HG02970 (cell line): ENCODE measurements at regions not wholly inside any gene's neighbourhood (a gene's known extent, or its start where the extent isn't known, plus 50 kb on each side); places are given as distances from the start of the nearest gene placed in this dataset.
A peak's percentile ranks its signal among the peaks of the same experiment; 100 is the strongest.
"Not testable (repeated sequence)": the region's sequence is repeated elsewhere in the genome, so short reads cannot be mapped to it uniquely, and the experiment has no call there.

Experiments
- ATAC-seq: cut with Tn5 transposase; IDR thresholded peaks from one replicate; pipeline ENCODE4 v1.9.1; 2021; ENCODE audit warnings: mild to moderate bottlenecking, moderate library complexity, moderate number of reproducible peaks; ENCODE audit not compliant: unreplicated experiment, low FRiP score

DNA sequence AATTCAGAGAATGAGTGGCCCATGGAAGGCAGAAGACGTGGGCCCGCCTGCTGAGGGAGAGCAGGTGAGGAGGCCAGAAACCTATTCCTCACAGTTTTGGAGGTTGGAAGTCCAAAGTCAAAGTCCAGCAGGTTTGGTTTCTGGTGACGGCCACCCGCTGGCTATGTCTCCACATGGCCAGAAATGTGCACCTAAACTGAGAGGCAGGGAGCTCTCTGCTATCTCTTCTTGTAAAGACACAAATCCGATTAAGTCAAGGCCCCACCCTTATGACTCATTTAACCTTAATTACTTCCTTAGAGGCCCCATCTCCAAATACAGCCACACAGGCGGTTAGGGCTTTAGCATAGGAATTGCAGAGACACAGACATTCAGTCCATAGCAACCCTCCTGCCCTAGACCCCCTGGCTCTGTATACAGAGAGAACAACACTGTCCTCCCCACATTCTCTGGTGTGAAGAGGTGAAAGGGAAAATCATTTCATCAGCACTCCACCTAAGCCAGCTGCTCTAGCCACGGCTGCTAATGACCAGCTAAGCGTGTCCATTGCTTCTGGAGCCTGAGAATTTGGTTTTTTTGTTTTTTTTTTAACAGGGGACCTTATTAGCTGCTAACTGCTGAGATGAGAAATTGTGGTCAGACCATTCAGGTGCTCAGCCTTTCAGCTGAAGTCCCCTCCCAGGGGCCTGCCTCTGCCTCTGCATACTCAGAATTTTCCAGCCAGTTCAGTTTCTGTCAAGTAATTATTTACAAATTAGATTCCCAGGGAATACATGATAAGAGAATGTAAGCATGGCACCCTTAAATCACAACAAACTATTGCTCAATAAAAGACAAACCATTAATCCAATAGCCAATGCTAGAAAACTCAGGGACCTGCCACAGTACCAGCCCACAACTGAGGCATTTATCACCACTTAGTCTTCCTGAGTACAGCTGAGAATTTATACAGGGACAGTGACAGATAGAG is 368.7 kb upstream of the ID2 start:
- peak; percentile 69 for ATAC-seq

GRCh38 chr2:8314063-8314462 is 367.8 kb upstream of the ID2 start:
- no peak for ATAC-seq

DNA sequence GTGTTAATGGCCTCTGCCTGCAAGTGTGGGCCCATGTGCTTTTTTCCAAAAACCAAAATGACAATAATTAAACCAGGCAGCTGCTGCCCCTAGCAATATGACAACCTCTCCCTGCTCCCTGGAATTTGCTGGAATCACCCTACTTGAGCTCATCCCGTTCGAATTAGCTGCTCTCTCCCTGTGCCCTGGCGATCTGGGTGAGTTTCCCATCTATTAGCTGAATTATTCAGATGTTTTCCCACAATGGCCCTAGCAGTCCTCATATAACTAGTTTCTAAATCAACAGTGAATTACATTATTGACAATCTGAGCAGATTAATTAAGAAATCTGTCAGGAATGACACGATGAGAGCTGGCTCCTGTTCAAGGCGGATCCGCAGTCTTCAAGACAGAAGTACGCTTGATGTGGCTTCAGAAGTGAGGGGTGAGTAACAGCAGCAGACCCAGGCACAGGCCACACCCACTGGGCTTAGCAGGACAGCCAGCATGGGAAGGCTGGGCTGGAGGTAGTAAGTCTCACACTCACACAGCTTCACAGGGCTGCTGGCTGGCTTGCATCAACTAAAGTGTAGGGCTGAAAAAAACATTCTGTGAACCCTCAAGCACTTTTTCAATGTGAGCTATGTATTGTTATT is 366.2 kb upstream of the ID2 start:
- no peak for ATAC-seq

DNA sequence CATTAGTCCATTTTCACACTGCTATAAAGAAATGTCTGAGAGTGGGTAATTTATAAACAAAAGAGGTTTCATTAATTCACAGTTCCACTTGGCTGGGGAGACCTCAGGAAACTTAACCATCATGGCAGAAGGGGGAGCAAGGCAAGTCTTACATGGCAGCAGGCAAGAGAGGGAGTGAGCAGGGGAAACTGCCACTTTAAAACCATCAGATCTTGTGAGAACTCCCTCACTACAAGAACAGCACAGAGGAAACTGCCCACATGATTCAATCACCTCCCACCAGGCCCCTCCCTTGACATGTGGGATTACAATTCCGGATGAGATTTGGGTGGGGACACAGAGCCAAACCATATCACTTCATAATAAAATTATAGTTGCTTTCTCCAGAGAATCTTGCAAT is 365.5 kb upstream of the ID2 start:
- no peak for ATAC-seq

DNA sequence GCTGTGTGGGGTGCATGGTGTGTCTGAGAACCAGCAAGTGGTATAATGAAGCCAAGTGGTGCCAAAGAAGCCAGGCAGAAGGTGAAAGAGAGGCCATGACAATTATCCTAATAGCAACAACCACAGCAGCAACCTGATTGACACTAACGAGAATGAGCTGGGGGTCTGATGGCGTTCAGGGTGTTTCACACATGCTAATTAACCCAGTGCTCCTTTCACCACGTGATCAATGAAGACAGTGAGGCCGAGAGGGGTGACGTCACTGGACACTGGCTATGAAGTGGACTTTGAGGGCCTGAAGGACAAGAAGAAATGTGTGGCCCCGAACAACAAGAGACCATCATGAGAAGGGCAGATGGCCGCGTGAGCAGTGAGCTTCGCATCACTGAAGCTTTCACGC is 364.4 kb upstream of the ID2 start:
- ATAC-seq, result no peak

DNA sequence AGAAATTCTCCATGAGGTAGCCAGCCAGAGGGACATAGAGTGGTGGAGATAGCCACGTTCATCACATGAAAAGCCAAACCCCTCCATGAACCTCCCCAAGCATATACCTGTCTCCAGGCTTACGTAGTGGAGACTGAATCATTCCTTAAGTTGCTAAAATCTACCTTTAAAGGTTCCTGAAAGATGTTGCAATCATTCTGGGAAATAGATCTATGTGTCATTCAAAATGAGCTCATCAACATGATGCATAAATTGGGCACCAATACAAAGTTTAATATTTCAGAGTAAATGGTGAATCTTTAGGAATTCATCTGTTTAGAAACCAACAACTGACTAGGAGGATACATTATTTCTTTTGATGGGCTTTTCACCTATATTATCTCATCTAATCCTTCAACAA is 362.6 kb upstream of the ID2 start:
- no peak for ATAC-seq

- no peak for ATAC-seq
These were observed 361.4 kb upstream of the ID2 start for GRCh38 chr2:8320311-8321066.

DNA sequence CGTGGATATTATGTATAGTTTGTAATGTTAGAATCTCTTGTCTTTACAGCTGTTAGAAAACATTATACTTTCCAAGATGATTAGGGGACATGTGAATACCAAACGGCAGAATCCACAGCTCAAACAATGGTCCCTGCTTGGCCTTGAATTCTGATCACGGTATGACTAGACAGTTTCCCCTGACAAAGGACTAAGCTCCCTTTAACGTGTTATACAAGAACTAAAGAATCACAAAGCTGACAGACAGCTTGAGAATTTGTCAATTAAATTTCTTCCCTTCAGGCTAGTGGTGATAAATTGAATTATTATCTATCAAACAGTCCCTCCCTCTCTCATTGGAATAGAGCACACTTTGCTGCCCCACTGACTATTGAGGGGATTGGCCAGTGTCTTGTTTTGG is 359.2 kb upstream of the ID2 start:
- ATAC-seq, result no peak

DNA sequence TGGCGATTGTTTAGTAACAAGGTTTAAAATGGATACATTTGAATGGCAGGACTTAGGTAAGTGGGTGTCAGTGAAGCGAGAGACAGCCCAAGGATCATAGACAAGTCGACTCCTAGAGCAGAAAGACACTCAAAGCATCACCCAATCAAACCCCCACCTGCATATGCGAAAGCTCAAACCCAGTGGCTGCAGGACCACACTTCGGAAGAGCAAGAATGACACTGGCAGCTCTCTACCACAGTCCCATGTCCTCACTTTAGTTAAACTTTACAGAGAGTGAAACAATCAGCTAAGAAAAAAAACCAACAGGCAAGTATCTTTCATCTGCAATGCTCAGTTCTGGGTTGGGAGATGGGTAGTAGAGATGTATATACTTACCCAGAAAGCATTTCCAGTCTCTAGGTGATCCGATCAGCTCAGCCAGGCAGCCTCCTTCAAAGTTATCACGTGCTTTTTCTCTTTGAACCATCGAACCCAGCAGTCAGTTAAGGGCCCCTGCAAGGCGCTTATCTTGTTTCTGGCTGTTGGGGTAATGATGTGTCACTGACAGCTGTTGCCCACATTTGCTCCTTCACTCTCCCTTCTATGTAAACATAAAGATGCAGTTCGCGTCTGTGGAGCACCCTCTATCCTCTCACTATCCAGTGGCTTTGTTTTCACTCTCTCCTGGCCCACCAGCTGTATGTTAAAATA is 357.5 kb upstream of the ID2 start:
- no peak for ATAC-seq

DNA sequence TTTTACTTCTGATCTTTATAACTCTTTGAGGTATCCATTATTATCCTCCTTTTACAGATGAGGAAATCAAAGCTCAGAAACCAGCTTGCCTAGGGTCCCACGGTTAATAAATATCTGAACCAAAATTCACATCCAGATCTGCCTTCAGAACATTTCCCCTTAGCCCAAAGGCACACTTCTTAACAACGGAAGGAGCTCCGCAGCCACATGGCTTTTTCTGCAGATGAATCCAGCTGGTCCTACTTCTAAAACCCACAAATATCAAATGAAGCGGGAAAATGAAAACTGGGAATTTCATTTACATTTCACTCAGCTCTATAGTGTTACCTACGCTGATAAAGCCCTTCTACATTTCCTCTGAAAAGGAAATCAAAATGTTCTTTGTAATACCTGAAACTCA is 357.0 kb upstream of the ID2 start:
- ATAC-seq, result no peak

- ATAC-seq, result no peak
These were observed 354.3 kb upstream of the ID2 start for GRCh38 chr2:8327371-8328100.

GRCh38 chr2:8328217-8328616 is 353.6 kb upstream of the ID2 start:
- ATAC-seq, result no peak

DNA sequence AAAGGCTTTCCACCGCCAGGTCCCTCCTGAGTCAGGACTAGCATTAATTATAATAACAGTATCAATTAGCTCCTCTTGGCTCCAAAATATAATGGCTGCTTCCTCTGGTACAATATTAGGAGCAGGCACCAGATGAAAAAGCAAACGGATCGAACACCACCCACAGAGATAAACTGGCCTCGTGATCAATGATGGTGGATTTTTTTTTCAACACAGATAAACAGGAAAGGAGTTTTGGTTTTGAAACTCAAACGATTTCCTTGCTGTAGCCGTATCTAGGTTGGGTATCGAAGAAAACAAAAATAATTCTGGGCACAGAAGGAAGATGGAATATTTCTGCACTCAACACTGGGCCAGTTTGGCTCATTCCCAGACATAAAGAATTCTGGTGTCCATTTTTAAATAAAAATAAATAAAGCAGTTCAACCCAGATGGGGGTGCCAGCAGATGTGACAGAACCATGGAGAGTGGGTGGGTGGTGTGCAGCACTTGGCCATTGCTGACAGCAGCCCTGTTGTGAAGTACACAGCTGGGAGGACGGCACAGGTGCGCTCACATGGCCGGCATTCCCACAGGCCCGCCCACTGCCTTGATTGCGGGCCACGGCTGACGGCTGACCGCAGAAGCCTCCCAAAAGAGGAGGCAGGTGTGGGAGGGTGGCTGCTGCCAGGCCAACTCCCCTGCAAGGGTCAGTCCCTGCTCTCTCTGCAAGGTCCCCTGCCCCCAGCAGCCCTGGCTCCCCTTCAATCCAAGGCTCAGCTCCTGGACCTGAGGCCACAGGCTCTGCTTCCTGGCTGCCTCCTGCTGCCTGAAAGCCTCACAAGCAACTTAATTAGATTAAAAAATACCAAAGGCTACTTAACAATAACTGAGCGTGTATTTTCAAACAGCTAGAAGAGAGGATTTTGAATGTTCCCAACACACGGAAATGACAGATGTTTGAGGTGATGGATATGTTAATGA is 351.9 kb upstream of the ID2 start:
- no peak for ATAC-seq

DNA sequence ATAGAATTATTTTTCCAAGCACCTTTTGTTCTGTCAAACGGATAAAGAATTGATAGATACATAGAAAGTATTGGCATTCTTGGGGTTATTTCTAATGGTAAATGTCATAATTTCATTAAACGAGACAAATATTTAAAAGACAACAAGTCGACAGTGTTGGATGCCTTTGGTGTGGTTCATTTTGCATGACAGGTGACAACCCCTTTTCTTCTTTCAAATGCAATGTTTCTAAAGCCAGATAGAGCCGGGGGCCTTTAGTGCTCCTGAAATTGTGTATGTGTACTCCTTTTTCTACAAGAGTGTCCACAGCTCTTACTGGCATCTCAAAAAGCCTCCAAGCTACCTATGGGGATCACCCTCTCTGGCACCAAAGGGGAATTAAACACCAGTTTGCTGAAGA is 350.8 kb upstream of the ID2 start:
- ATAC-seq, result no peak

DNA sequence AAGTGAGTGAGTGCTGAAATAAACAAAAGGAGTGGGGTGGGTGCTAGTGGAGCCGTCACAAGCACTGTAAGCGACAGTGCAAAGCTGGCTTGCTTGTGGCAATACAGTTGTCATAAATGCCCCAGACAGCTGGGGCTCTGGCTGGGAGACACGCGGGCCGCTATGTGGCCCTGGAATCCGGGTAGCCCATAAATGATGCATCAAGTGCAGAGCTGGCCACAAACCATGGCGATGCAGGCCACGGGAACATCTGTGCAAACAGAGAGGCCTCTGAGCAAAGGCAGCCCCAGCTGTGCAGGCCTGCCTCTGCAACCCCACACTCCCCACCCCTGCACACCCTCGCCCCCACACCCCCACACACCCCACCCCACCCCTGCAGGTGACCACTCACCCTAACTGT is 349.2 kb upstream of the ID2 start:
- no peak for ATAC-seq

DNA sequence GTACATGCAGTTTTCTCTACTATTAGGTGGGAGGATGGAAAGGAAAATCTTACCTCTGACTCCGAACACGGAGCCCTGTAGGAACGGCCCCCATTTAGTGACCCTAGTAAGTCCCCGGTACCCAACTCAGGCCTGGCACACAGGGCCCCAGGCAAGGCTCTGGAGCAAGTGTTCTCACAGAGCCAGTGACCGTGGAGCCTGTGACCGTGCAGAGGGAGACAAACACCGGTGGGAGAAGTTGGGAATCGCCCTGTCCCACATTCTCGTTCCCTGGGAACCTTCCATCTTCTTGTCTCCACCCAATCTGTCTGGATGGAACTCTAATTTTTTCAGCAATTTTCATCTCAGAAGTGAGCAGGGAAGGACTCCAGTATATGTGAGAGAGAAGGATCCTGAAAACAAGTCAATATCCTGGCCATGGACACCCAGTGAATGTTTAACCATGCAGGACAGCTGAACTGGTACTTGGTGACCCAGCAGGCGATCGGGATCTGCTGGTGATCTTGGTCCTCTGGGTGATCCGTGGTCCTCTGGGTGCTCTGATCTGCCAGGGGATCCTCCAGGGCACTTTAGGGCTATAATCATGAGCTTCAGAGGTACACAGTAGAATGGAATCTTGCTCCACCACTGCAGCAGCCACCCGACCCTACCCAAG is 348.6 kb upstream of the ID2 start:
- no peak for ATAC-seq

DNA sequence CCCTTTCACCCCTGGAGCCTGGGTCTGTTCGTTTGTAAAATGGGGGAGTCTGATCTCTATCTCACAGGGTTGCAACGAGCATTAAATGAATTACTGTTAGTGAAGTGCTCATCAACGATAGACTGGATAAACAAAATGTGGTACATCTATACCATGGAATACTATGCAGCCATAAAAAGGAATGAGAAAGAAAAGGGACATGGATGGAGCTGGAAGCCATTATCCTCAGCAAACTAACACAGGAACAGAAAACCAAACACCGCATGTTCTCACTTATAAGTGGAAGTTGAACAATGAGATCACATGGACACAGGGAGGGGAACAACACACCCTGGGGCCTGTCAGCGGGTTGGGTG is 348.0 kb upstream of the ID2 start:
- not testable (repeated sequence) for ATAC-seq

- ATAC-seq, result no peak
These were observed 347.0 kb upstream of the ID2 start for GRCh38 chr2:8334866-8335325.
